Parathyroid adenoma (tissue), 2 donors: ENCODE measurements at regions not wholly inside any gene's neighbourhood (a gene's known extent, or its start where the extent isn't known, plus 50 kb on each side); places are given as distances from the start of the nearest gene placed in this dataset.

Experiments
- H2AFZ ChIP-seq: fragments of 300-600 bp; sonication (generic); one replicate; pipeline ENCODE4 v1.7.0; 2017; ENCODE audit warnings: antibody characterized with exemption, mild to moderate bottlenecking
- H3K27ac ChIP-seq: fragments of 300-600 bp; sonication (generic); one replicate; pipeline ENCODE4 v1.7.0; 2017
- H3K27me3 ChIP-seq: fragments of 300-600 bp; sonication (generic); one replicate; pipeline ENCODE4 v1.7.0; 2017; ENCODE audit warnings: low read length; ENCODE audit not compliant: control insufficient read depth, insufficient read depth
- H3K36me3 ChIP-seq: fragments of 300-600 bp; sonication (generic); one replicate; pipeline ENCODE4 v1.7.0; 2017; ENCODE audit warnings: low read length; ENCODE audit not compliant: control insufficient read depth, insufficient read depth
- H3K4me1 ChIP-seq: fragments of 300-600 bp; sonication (generic); one replicate; pipeline ENCODE4 v1.7.0; 2017; ENCODE audit warnings: control low read depth
- H3K4me2 ChIP-seq: fragments of 300-600 bp; sonication (generic); one replicate; pipeline ENCODE4 v1.7.0; 2017; ENCODE audit warnings: low read length
- H3K4me3 ChIP-seq: fragments of 300-600 bp; sonication (generic); one replicate; pipeline ENCODE4 v1.7.0; 2017; ENCODE audit warnings: low read depth, low read length
- H3K79me2 ChIP-seq: fragments of 300-600 bp; sonication (generic); one replicate; pipeline ENCODE4 v1.7.0; 2017; ENCODE audit warnings: control low read depth
- H3K9ac ChIP-seq: fragments of 300-600 bp; sonication (generic); one replicate; pipeline ENCODE4 v1.7.0; 2017; ENCODE audit warnings: mild to moderate bottlenecking
- H3K9me3 ChIP-seq: fragments of 300-600 bp; sonication (generic); one replicate; pipeline ENCODE4 v1.7.0; 2017; ENCODE audit warnings: low read length; ENCODE audit not compliant: control insufficient read depth
- TF ChIP-seq, protein P1 (sequence below): fragments of 300-600 bp; sonication (generic); IDR thresholded peaks from one replicate; pipeline ENCODE4 v1.7.0; 2017; ENCODE audit warnings: antibody characterized with exemption, mild to moderate bottlenecking
- donor health status: primary hyperparathyroidism.

- H3K27me3 ChIP-seq = no peaks in the 10 kb centered on the region
- no peaks in the 10 kb centered on the region for H3K4me1 ChIP-seq
- no peak overlapping the region for H3K27ac ChIP-seq
- H3K9ac ChIP-seq = no peak overlapping the region
- H3K4me3 ChIP-seq = no peak overlapping the region
- TF ChIP-seq, protein P1, sequence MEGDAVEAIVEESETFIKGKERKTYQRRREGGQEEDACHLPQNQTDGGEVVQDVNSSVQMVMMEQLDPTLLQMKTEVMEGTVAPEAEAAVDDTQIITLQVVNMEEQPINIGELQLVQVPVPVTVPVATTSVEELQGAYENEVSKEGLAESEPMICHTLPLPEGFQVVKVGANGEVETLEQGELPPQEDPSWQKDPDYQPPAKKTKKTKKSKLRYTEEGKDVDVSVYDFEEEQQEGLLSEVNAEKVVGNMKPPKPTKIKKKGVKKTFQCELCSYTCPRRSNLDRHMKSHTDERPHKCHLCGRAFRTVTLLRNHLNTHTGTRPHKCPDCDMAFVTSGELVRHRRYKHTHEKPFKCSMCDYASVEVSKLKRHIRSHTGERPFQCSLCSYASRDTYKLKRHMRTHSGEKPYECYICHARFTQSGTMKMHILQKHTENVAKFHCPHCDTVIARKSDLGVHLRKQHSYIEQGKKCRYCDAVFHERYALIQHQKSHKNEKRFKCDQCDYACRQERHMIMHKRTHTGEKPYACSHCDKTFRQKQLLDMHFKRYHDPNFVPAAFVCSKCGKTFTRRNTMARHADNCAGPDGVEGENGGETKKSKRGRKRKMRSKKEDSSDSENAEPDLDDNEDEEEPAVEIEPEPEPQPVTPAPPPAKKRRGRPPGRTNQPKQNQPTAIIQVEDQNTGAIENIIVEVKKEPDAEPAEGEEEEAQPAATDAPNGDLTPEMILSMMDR = no peak
- H3K9me3 ChIP-seq = no peaks in the 10 kb centered on the region
- H3K79me2 ChIP-seq = no peaks in the 10 kb centered on the region
- no peaks in the 10 kb centered on the region for H3K36me3 ChIP-seq
- H3K4me2 ChIP-seq = no peak overlapping the region
- no peak overlapping the region for H2AFZ ChIP-seq
These were observed 632.3 kb downstream of the TBC1D22A start for GRCh38 chr22:47394504-47395440.

DNA sequence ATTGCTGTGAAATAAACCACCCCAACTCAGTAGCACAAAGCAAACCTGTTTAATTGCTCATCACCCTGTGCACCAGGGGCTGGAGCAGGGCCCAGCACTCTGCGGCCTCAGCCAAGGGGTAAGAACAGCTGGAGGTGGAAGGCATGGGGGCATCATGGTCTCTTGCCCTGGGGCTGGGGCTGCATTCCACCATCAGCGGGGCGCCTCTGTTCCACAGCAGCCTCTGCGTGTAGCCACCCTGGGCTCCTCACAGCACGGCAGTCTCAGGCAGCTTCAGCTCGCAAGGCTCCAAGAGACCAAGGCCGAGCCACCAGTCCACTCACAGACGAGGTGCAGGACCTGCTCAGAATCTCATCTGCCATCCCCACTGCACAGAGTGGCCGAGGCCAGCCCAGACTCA lies 630.7 kb downstream of the TBC1D22A start:
- no peak overlapping the region for H2AFZ ChIP-seq

GRCh38 chr22:47392729-47393128 lies 630.3 kb downstream of the TBC1D22A start:
- Histone ChIP-seq H3K4me2 (no peak overlapping the region), H3K36me3 (no peaks in the 10 kb centered on the region), H3K27ac (no peak overlapping the region), H3K79me2 (no peaks in the 10 kb centered on the region), H3K9ac (no peak overlapping the region), H3K4me3 (no peak overlapping the region), H3K27me3 (no peaks in the 10 kb centered on the region), H2AFZ (no peak overlapping the region), H3K4me1 (no peaks in the 10 kb centered on the region), H3K9me3 (no peaks in the 10 kb centered on the region)
- TF ChIP-seq, protein P1 = no peak

More for the DNA sequence above, 630.7 kb downstream of the TBC1D22A start:
- Histone ChIP-seq H3K36me3 (no peaks in the 10 kb centered on the region), H3K79me2 (no peaks in the 10 kb centered on the region), H3K4me2 (no peak overlapping the region), H3K9ac (no peak overlapping the region), H3K4me1 (no peaks in the 10 kb centered on the region), H3K27ac (no peak overlapping the region), H3K9me3 (no peaks in the 10 kb centered on the region), H3K4me3 (no peak overlapping the region), H3K27me3 (no peaks in the 10 kb centered on the region)
- TF ChIP-seq, protein P1 = no peak

DNA sequence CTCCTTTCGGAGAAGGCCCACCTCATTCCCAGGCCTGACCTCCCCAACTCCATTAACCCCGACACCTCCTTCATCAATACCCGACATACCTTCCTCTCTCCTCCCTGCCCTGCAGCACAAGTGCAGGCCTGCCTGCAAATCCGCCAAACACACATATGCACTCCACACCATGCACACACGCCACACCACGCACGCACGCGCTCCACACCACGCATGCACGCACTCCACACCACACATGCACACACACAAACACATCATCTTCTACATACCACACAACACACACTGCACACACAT lies 629.6 kb downstream of the TBC1D22A start:
- H3K36me3 ChIP-seq = no peaks in the 10 kb centered on the region
- H2AFZ ChIP-seq = no peak overlapping the region
- no peak overlapping the region for H3K27ac ChIP-seq
- no peaks in the 10 kb centered on the region for H3K9me3 ChIP-seq
- TF ChIP-seq, protein P1 = no peak
- no peaks in the 10 kb centered on the region for H3K27me3 ChIP-seq
- no peaks in the 10 kb centered on the region for H3K79me2 ChIP-seq
- H3K4me2 ChIP-seq = no peak overlapping the region
- H3K9ac ChIP-seq = no peak overlapping the region
- H3K4me1 ChIP-seq = no peaks in the 10 kb centered on the region
- no peak overlapping the region for H3K4me3 ChIP-seq
